ENCODE measurements at regions not wholly inside any gene's neighbourhood (a gene's known extent, or its start where the extent isn't known, plus 50 kb on each side); places are given as distances from the start of the nearest gene placed in this dataset.
A peak's percentile ranks its signal among the peaks of the same experiment; 100 is the strongest.

- DNase-seq (ENCODE audit: low read depth): no peak
Measured at GRCh38 chr1:96964761-96965160, 243.2 kb downstream of the PTBP2 start.

GRCh38 chr1:96966536-96967138, 245.1 kb downstream of the PTBP2 start:
- peak; percentile 36 for DNase-seq (ENCODE audit: low read depth)

GRCh38 chr1:96967311-96967710, 245.7 kb downstream of the PTBP2 start:
- DNase-seq (ENCODE audit: low read depth): no peak

GRCh38 chr1:96968541-96968940, 247.0 kb downstream of the PTBP2 start:
- no peak for DNase-seq (ENCODE audit: low read depth)

DNA sequence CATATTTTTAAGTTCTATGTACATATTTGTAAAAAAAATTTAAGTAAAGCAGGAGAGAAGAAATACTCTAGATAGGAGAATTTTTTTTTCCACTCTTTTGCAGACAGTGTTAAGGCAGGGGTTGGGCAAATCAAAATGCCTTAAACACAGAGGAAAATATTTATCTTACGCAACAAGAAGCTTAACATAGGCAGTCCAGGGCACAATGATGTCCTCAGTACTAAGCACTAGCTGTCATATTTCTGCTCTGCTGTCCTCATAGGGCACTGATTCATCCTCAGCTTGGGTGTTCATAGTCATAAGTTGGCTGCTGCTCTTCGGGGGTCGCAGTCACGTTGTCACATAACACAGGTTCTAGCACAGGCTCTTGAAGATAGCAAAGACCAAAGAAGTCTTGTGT, 247.4 kb downstream of the PTBP2 start:
- DNase-seq (ENCODE audit: low read depth): no peak

- DNase-seq (ENCODE audit: low read depth): no peak
Measured at GRCh38 chr1:96969656-96970163, 248.1 kb downstream of the PTBP2 start.

DNA sequence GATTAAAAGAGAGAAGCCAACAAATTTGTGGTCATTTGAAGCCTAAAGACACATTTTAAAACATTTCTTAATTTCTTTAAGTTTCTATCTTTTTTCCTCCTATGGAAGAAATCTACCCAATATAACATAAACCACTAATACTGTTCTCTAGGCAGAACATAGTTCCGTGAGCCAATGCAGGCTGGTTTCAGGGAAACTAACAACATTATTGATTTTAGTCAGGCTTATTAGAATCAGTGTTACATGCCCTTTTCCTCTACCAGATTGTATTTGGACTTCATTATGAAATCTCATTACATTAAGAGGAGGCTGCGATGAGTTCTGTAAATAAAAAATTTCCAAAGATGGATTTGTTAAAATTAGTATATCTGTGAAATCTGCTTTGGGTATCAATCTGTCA, 249.9 kb downstream of the PTBP2 start:
- DNase-seq (ENCODE audit: low read depth): no peak

- DNase-seq (ENCODE audit: low read depth): no peak
Measured at GRCh38 chr1:96971849-96972602, 250.4 kb downstream of the PTBP2 start.

- no peak for DNase-seq (ENCODE audit: low read depth)
Measured at GRCh38 chr1:96973605-96974004, 252.0 kb downstream of the PTBP2 start.

DNA sequence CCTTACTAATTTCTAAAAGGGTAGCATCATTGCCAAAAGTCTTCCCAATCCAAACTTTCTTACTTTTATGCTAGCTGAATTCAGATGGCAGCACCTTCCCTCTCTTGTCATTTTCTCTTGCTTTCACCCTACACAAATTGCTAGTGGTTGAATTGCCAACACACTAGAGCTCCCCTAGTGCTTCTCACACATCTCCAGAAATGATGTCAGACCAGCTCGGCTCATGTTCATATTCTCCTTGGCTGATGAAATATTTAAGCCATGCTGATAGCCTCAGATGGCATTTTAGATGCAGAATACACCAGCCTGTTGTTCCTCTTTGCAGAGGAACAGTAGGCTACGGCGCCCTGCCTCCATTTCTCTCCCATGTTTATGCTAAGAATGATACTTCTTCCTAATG, 256.9 kb downstream of the PTBP2 start:
- no peak for DNase-seq (ENCODE audit: low read depth)

DNA sequence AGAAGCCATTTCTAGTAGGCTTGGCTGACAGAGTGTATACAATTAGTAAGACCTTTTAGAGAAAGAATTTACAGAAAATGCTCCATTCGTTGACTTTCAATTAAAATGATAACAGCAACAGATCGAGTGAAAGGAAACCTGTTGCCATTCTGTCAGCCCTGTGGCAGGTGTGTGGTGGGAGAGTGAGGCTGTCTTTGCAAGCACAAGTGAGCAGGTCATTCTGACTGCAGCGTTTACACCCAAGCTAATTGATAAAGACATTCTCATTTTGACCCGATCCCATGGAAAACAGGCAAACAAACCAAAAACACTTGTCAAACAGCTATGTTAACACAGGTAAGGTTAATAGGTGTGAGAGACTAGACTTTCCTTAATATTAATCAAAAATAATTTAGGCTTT, 257.3 kb downstream of the PTBP2 start:
- no peak for DNase-seq (ENCODE audit: low read depth)

DNA sequence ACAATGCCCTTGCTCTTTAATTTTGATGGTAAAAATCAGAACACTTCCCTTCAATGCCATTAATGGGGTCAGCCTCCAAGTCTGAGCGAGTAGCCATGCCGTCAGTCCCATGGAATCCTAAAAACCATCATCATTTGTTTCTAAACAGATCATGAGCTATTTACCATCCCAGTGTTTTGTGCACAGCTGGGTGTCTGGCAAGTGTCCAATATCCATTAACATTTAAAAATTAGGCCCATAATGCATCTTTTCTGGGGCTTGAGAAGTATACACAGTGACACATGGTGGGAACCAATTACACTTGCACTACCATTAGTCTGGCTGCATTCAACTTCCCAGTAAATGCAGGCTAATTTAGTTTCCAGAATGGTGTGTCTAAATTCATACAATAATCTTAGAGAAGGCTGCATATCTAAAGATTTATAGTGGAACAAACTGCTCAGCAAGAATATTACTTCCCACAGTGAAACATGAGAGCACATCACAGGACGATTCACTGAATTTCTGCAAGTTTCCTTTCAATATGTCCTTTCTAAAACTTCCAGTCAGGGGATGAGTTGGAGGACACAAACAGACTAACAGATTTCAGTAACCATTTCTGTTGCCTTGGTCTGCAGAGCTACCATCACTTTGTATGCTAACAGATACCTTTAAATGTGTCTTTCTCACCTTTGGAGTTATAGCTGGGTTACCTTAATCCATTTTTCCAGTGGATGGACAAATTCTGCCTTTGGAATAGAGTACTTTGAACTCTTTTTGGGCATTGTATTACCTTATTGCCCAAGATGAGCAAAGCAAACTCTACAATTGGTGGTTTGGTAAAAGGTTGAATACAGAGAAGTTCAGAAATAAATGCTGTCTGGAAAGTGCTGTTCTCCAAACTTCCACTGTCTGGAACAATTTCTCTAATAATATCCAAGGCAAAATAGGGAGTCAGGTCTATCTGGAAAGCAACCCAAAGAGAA, 258.0 kb downstream of the PTBP2 start:
- DNase-seq (ENCODE audit: low read depth): no peak

DNA sequence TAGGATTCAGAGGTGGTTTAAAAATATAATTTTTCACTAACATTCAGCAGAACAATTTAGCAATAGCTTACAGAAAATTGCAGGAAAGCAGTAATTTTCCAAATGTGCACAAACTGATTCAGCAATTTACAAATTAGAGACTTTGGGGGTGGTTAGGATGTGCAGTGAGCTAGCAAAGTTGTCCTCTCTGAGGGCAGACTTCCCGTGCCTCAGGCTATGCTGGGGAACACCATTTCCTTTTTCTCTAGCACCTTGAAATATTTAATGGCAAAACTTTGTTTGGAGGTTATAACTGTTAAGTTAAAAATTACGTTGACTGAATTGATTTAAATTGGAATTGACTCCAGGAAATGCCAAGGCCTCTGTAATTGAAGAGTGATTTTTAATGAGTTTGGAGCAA, 258.9 kb downstream of the PTBP2 start:
- DNase-seq (ENCODE audit: low read depth): no peak

- DNase-seq (ENCODE audit: low read depth): no peak
Measured at GRCh38 chr1:96981181-96981580, 259.6 kb downstream of the PTBP2 start.

- DNase-seq (ENCODE audit: low read depth): no peak
Measured at GRCh38 chr1:96982118-96982517, 260.5 kb downstream of the PTBP2 start.

DNA sequence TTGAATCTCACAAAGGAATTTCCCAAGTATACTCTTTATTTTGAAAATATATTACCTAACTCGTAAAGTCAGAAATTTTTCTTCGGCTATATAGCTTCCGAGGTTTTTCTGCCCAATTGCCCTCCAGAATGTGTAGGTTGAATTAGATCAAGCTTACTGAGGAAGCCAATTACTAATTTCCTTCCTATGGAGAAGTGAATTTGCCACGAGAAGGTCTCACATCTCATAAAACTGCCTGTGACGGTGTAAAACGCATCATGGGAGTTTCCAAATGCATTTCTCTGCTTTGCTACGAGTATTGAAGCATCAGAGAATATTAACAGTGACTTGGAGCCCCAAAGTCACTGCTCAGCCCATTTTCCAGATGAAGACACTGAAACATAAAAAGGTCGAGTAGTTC, 262.3 kb downstream of the PTBP2 start:
- no peak for DNase-seq (ENCODE audit: low read depth)

DNA sequence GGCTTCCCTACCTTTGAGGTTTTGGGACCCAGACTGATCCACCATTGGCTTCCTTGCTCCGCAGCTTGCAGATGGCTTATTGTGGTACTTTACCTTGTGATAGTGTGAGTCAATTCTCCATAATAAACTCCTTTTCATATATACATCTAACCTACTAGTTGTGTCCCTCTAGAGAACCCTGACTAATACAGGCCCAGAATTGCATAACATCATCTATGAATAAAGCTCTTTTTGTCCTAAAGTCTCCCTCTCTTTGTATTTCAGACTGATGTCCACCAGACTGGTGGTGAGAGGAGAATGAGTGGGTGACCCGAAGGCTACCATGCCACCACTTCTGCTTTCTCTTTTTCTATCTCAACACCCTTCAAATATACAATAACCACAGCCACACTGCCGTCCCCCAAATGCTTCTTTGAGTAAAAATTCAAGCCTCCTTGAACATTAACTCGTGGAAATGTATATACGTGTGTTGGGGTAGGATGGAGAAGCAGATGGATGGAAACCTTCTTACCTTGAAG, 265.7 kb downstream of the PTBP2 start:
- no peak for DNase-seq (ENCODE audit: low read depth)

DNA sequence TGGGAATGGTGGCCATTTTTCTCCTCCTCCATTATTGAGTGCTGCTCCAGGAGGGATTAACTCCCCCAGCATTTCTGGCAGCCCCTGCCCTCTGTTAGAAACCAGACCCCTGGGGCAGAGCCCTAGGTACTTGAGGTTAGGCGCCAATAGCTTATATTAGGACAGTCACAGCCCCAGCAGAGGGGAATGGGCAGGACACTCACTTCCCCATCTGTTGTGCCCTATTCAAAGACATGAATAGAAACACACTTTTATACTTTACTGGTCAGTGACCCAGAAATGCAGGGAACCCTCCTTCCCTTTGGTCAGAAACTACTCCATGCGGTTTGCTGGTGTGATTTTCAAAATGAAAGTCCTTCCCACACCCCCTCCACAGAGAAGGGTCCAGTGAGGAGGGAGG, 267.7 kb downstream of the PTBP2 start:
- DNase-seq (ENCODE audit: low read depth): no peak

- no peak for DNase-seq (ENCODE audit: low read depth)
Measured at GRCh38 chr1:96990136-96990535, 268.6 kb downstream of the PTBP2 start.

GRCh38 chr1:96991261-96991660, 269.7 kb downstream of the PTBP2 start:
- no peak for DNase-seq (ENCODE audit: low read depth)

GRCh38 chr1:96992871-96993270, 271.3 kb downstream of the PTBP2 start:
- no peak for DNase-seq (ENCODE audit: low read depth)

- no peak for DNase-seq (ENCODE audit: low read depth)
Measured at GRCh38 chr1:96995351-96995750, 273.8 kb downstream of the PTBP2 start.

All from CMK (cell line).